HEK293 (cell line): ENCODE measurements at regions not wholly inside any gene's neighbourhood (a gene's known extent, or its start where the extent isn't known, plus 50 kb on each side); places are given as distances from the start of the nearest gene placed in this dataset.

ENCODE experiments used
- CTCF ChIA-PET: fragments of 350-600 bp; formaldehyde crosslinking; extraction: SDS; loops from one replicate; lab custom pipeline; 2021; ENCODE audit warnings: antibody characterized with exemption; lab: Yijun Ruan, JAX
- POLR2A ChIA-PET: fragments of 300-600 bp; formaldehyde crosslinking; extraction: SDS; loops from one replicate; lab custom pipeline; 2020; ENCODE audit warnings: antibody characterized with exemption, inconsistent platforms; lab: Yijun Ruan, JAX
- H3K27ac ChIP-seq: fragments of 200-500 bp; sonication (Bioruptor generic); 2 replicates; pipeline ENCODE4 v1.5.1; 2014; ENCODE audit warnings: low read depth, low read length, control low read depth, inconsistent platforms; ENCODE audit errors: extremely low read depth
- H3K36me3 ChIP-seq, 2 experiments: fragments of 200-500 bp in 1 of 2; sonication (Bioruptor generic) in 1 of 2; 1 replicate in 1 of 2; 2 replicates in 1 of 2; pipeline ENCODE4 v1.5.1; 2014 to 2017; ENCODE audit warnings: inconsistent platforms in 2 of 2, low read length in 2 of 2; ENCODE audit not compliant: control insufficient read depth in 2 of 2, insufficient read depth in 1 of 2
- H3K4me1 ChIP-seq: fragments of 200-500 bp; sonication (Bioruptor generic); 2 replicates; pipeline ENCODE4 v1.5.1; 2014; ENCODE audit warnings: mild to moderate bottlenecking, low read length, inconsistent platforms; ENCODE audit not compliant: control insufficient read depth, insufficient read depth
- H3K4me3 ChIP-seq: 2 replicates; pipeline ENCODE4 v1.5.1; 2011; ENCODE audit warnings: low read depth, mild to moderate bottlenecking, control low read depth, low read length, moderate library complexity
- H3K9me3 ChIP-seq: fragments of 200-500 bp; sonication (Bioruptor generic); 2 replicates; pipeline ENCODE4 v1.5.1; 2014; ENCODE audit warnings: low read depth, low read length, inconsistent platforms; ENCODE audit not compliant: control insufficient read depth, insufficient read depth
- IKZF3 ChIP-seq: fragments of 450-650 bp; IDR thresholded peaks from 2 replicates; pipeline ENCODE4 v1.5.0; 2018; ENCODE audit warnings: missing biosample characterization, mild to moderate bottlenecking, missing genetic modification characterization, moderate library complexity
- KLF7 ChIP-seq: fragments of 450-650 bp; formaldehyde crosslinking; IDR thresholded peaks from 2 replicates; pipeline ENCODE4 v1.5.1; 2016; ENCODE audit warnings: missing biosample characterization, missing genetic modification characterization, borderline replicate concordance
- PRDM1 ChIP-seq: fragments of 450-650 bp; formaldehyde crosslinking; IDR thresholded peaks from 2 replicates; pipeline ENCODE4; 2016; ENCODE audit warnings: missing biosample characterization, missing genetic modification characterization
- RBAK ChIP-seq: fragments of 450-650 bp; formaldehyde crosslinking; IDR thresholded peaks from 2 replicates; pipeline ENCODE4 v1.5.1; 2016; ENCODE audit warnings: missing biosample characterization, missing genetic modification characterization
- SETDB1 ChIP-seq: IDR thresholded peaks from one replicate; pipeline ENCODE4 v1.6.1; 2017; ENCODE audit warnings: mild to moderate bottlenecking, low read length, moderate library complexity, mixed read lengths; ENCODE audit not compliant: insufficient read length
- SP2 ChIP-seq: fragments of 450-650 bp; formaldehyde crosslinking; IDR thresholded peaks from 2 replicates; pipeline ENCODE4 v1.5.1; 2016; ENCODE audit warnings: missing biosample characterization, missing genetic modification characterization
- SP3 ChIP-seq: fragments of 450-650 bp; formaldehyde crosslinking; IDR thresholded peaks from 2 replicates; pipeline ENCODE4 v1.5.1; 2016; ENCODE audit warnings: missing biosample characterization, missing genetic modification characterization
- ZFP69B ChIP-seq: fragments of 450-650 bp; formaldehyde crosslinking; IDR thresholded peaks from 2 replicates; pipeline ENCODE4 v1.5.1; 2016; ENCODE audit warnings: missing biosample characterization, missing genetic modification characterization
- ZNF10 ChIP-seq: fragments of 450-650 bp; formaldehyde crosslinking; IDR thresholded peaks from 2 replicates; pipeline ENCODE4 v1.5.1; 2017; ENCODE audit warnings: missing biosample characterization, missing genetic modification characterization
- ZNF174 ChIP-seq: fragments of 450-650 bp; formaldehyde crosslinking; IDR thresholded peaks from 2 replicates; pipeline ENCODE4 v1.5.0; 2017; ENCODE audit warnings: missing biosample characterization, mild to moderate bottlenecking, missing genetic modification characterization
- ZNF214 ChIP-seq: fragments of 450-650 bp; formaldehyde crosslinking; IDR thresholded peaks from 2 replicates; pipeline ENCODE4 v1.5.1; 2017; ENCODE audit warnings: missing biosample characterization, mild to moderate bottlenecking, missing genetic modification characterization, borderline replicate concordance
- ZNF292 ChIP-seq: fragments of 450-650 bp; formaldehyde crosslinking; IDR thresholded peaks from 2 replicates; pipeline ENCODE4 v1.5.1; 2016; ENCODE audit warnings: low read depth, missing biosample characterization, missing genetic modification characterization, borderline replicate concordance
- ZNF341 ChIP-seq: fragments of 450-650 bp; formaldehyde crosslinking; IDR thresholded peaks from 2 replicates; pipeline ENCODE4; 2016; ENCODE audit warnings: low read depth, missing biosample characterization, missing genetic modification characterization
- ZNF354C ChIP-seq: fragments of 450-650 bp; formaldehyde crosslinking; IDR thresholded peaks from 2 replicates; pipeline ENCODE4 v1.5.1; 2016; ENCODE audit warnings: missing biosample characterization, missing genetic modification characterization, low read depth, borderline replicate concordance
- ZNF394 ChIP-seq: fragments of 450-650 bp; formaldehyde crosslinking; IDR thresholded peaks from 2 replicates; pipeline ENCODE4 v1.5.1; 2016; ENCODE audit warnings: missing biosample characterization, missing genetic modification characterization, mild to moderate bottlenecking, moderate library complexity, borderline replicate concordance
- ZNF426 ChIP-seq: fragments of 450-650 bp; formaldehyde crosslinking; IDR thresholded peaks from 2 replicates; pipeline ENCODE4 v1.5.1; 2017; ENCODE audit warnings: missing biosample characterization, missing genetic modification characterization, mild to moderate bottlenecking, inconsistent platforms, moderate library complexity
- ZNF48 ChIP-seq: fragments of 450-650 bp; formaldehyde crosslinking; IDR thresholded peaks from 2 replicates; pipeline ENCODE4 v1.5.1; 2016; ENCODE audit warnings: missing biosample characterization, missing genetic modification characterization
- ZNF549 ChIP-seq: fragments of 450-650 bp; IDR thresholded peaks from 2 replicates; pipeline ENCODE4 v1.5.1; 2018; ENCODE audit warnings: missing biosample characterization, missing genetic modification characterization, mild to moderate bottlenecking, inconsistent platforms, moderate library complexity
- ZNF624 ChIP-seq: fragments of 450-650 bp; formaldehyde crosslinking; IDR thresholded peaks from 2 replicates; pipeline ENCODE4 v1.5.1; 2017; ENCODE audit warnings: missing biosample characterization, missing genetic modification characterization
- ZNF629 ChIP-seq: fragments of 450-650 bp; formaldehyde crosslinking; IDR thresholded peaks from 2 replicates; pipeline ENCODE4 v1.5.1; 2017; ENCODE audit warnings: missing biosample characterization, missing genetic modification characterization
- ZNF707 ChIP-seq: fragments of 450-650 bp; formaldehyde crosslinking; IDR thresholded peaks from 2 replicates; pipeline ENCODE4 v1.5.1; 2016; ENCODE audit warnings: missing biosample characterization, missing genetic modification characterization
- TF ChIP-seq, protein P1 (sequence below): sonication (generic); formaldehyde crosslinking; IDR thresholded peaks from 2 replicates; pipeline ENCODE4 v1.8.1; 2022; ENCODE audit warnings: mild to moderate bottlenecking, moderate library complexity, missing genetic modification reagents
- TF ChIP-seq, protein P2 (sequence below): fragments of 450-650 bp; formaldehyde crosslinking; IDR thresholded peaks from 2 replicates; pipeline ENCODE4 v1.5.1; 2016; ENCODE audit warnings: missing biosample characterization, missing genetic modification characterization, low read depth

DNA sequence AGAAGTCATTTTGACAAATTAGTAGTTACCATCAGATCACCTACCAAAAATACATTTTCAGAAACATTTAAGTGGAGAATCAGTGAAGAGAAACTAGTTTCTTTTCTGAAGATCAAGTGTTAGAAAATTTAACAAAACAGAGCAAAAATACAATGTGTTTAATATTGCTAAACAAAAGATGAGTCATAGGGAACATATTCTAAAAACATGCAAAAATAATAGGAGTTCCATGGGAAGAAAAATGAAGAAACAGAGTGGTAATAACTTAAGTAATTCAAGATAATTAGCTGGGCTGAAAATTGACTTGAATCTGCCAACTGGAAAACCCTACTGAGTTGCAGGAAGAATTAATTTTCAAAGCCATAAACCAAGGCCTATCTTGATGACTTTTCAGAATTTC lies 111.5 kb upstream of the KITLG start:
- CTCF ChIA-PET: no interaction called here
- Histone ChIP-seq H3K4me1 (no peaks in the 10 kb centered on the region), H3K27ac (no peak overlapping the region)

DNA sequence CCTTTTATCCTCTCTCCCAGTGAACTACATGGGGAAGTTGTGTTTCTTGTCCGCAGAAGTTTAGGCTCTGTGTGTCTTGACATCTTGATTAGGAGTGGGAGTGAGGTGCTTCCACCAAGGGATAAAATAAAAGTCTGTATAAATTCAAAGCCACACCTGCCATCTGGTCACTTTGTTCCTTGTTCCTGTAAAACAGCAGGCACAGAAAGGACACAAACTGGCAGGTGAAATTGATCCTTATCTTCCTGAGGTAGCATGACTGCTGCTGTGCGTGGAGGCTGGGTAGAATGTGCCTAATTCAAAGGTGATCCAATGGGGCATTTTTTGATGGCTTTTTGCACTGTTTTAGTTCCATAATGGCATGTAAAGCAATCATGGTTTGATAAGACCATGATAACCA lies 104.3 kb upstream of the KITLG start:
- Histone ChIP-seq H3K27ac (no peak overlapping the region), H3K9me3 (no peaks in the 10 kb centered on the region), H3K36me3 (no peaks in the 10 kb centered on the region), H3K4me1 (no peaks in the 10 kb centered on the region), H3K4me3 (no peak overlapping the region)
- no peak for TF ChIP-seq ZNF394 (tag by site-specific recombination)
- no peak for TF ChIP-seq ZFP69B (tag by site-specific recombination)
- no peak for TF ChIP-seq RBAK (tag by site-specific recombination)
- TF ChIP-seq ZNF10 (tag by site-specific recombination): no peak
- ChIA-PET POLR2A (no interaction called here), CTCF (no interaction called here)

More for the DNA sequence above, 111.5 kb upstream of the KITLG start:
- no peak for TF ChIP-seq ZNF214
- TF ChIP-seq ZNF354C (tag by site-specific recombination): no peak
- no peak for TF ChIP-seq ZNF48 (tag by site-specific recombination)
- TF ChIP-seq ZNF426 (tag by site-specific recombination): no peak
- TF ChIP-seq ZNF624 (tag by site-specific recombination): no peak
- no peak for TF ChIP-seq ZNF629 (tag by site-specific recombination)
- TF ChIP-seq, protein P1, sequence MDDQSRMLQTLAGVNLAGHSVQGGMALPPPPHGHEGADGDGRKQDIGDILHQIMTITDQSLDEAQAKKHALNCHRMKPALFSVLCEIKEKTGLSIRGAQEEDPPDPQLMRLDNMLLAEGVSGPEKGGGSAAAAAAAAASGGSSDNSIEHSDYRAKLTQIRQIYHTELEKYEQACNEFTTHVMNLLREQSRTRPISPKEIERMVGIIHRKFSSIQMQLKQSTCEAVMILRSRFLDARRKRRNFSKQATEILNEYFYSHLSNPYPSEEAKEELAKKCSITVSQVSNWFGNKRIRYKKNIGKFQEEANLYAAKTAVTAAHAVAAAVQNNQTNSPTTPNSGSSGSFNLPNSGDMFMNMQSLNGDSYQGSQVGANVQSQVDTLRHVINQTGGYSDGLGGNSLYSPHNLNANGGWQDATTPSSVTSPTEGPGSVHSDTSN (CRISPR knock-in tag): no peak
- TF ChIP-seq ZNF341 (tag by site-specific recombination): no peak
- no peak for TF ChIP-seq SP3
- no peak for TF ChIP-seq ZNF549
- TF ChIP-seq SP2 (tag by site-specific recombination): no peak
- TF ChIP-seq, protein P2, sequence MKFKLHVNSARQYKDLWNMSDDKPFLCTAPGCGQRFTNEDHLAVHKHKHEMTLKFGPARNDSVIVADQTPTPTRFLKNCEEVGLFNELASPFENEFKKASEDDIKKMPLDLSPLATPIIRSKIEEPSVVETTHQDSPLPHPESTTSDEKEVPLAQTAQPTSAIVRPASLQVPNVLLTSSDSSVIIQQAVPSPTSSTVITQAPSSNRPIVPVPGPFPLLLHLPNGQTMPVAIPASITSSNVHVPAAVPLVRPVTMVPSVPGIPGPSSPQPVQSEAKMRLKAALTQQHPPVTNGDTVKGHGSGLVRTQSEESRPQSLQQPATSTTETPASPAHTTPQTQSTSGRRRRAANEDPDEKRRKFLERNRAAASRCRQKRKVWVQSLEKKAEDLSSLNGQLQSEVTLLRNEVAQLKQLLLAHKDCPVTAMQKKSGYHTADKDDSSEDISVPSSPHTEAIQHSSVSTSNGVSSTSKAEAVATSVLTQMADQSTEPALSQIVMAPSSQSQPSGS (tag by site-specific recombination): no peak
- no peak for TF ChIP-seq IKZF3 (tag by site-specific recombination)
- TF ChIP-seq ZNF174 (tag by site-specific recombination): no peak
- no peak for TF ChIP-seq KLF7 (tag by site-specific recombination)
- no peak for TF ChIP-seq ZNF292 (tag by site-specific recombination)
- TF ChIP-seq SETDB1: no peak
- TF ChIP-seq PRDM1 (tag by site-specific recombination): no peak
- no peak for TF ChIP-seq ZNF707
- POLR2A ChIA-PET: no interaction called here
- Histone ChIP-seq H3K4me3 (no peak overlapping the region), H3K36me3 (no peaks in the 10 kb centered on the region), H3K9me3 (no peaks in the 10 kb centered on the region; the same call in 1 of the 2 replicates)
